Colon (tissue), 2 donors: ENCODE measurements at regions not wholly inside any gene's neighbourhood (a gene's known extent, or its start where the extent isn't known, plus 50 kb on each side); places are given as distances from the start of the nearest gene placed in this dataset.

Experiments
- FAIRE-seq: peaks from 2 replicates; lab custom pipeline; 2012; peaks lifted over from hg19 to GRCh38; lab: Jason Lieb, UNC
- donor health status: control.
- donor health status: control.

- no peak for FAIRE-seq
Measured at GRCh38 chr16:74094962-74095361, 201.7 kb upstream of the PSMD7 start.

- FAIRE-seq = no peak
Measured at GRCh38 chr16:74094514-74094913, 202.1 kb upstream of the PSMD7 start.

- no peak for FAIRE-seq
Measured at GRCh38 chr16:74092336-74092735, 204.3 kb upstream of the PSMD7 start.

- no peak for FAIRE-seq
Measured at GRCh38 chr16:74090871-74091270, 205.7 kb upstream of the PSMD7 start.

- no peak for FAIRE-seq
Measured at GRCh38 chr16:74083541-74083940, 213.1 kb upstream of the PSMD7 start.

GRCh38 chr16:74080311-74080710 lies 216.3 kb upstream of the PSMD7 start:
- no peak for FAIRE-seq

GRCh38 chr16:74079232-74079586 lies 217.4 kb upstream of the PSMD7 start:
- FAIRE-seq = no peak

GRCh38 chr16:74078511-74079231 lies 217.9 kb upstream of the PSMD7 start:
- FAIRE-seq = no peak

- no peak for FAIRE-seq
Measured at GRCh38 chr16:74076568-74076967, 220.0 kb upstream of the PSMD7 start.

- no peak for FAIRE-seq
Measured at GRCh38 chr16:74075393-74075792, 221.2 kb upstream of the PSMD7 start.

GRCh38 chr16:74073456-74073855 lies 223.2 kb upstream of the PSMD7 start:
- FAIRE-seq = no peak

GRCh38 chr16:74071996-74072535 lies 224.5 kb upstream of the PSMD7 start:
- FAIRE-seq = no peak

- no peak for FAIRE-seq
Measured at GRCh38 chr16:74070237-74070636, 226.4 kb upstream of the PSMD7 start.

GRCh38 chr16:74064120-74064735 lies 232.4 kb upstream of the PSMD7 start:
- FAIRE-seq = no peak

- no peak for FAIRE-seq
Measured at GRCh38 chr16:74053826-74054225, 242.8 kb upstream of the PSMD7 start.

GRCh38 chr16:74053312-74053711 lies 243.3 kb upstream of the PSMD7 start:
- FAIRE-seq = no peak

GRCh38 chr16:74052016-74052415 lies 244.6 kb upstream of the PSMD7 start:
- FAIRE-seq = no peak

GRCh38 chr16:74049027-74049426 lies 247.6 kb upstream of the PSMD7 start:
- no peak for FAIRE-seq

GRCh38 chr16:74046524-74046923 lies 250.1 kb upstream of the PSMD7 start:
- FAIRE-seq = no peak

- FAIRE-seq = no peak
Measured at GRCh38 chr16:74045513-74045912, 251.1 kb upstream of the PSMD7 start.

- FAIRE-seq = no peak
Measured at GRCh38 chr16:74035816-74036215, 260.8 kb upstream of the PSMD7 start.

GRCh38 chr16:74034862-74035261 lies 261.8 kb upstream of the PSMD7 start:
- FAIRE-seq = no peak

- FAIRE-seq = no peak
Measured at GRCh38 chr16:74034200-74034599, 262.4 kb upstream of the PSMD7 start.

- no peak for FAIRE-seq
Measured at GRCh38 chr16:74033441-74033995, 263.1 kb upstream of the PSMD7 start.
